A673 (cell line): ENCODE measurements at regions not wholly inside any gene's neighbourhood (a gene's known extent, or its start where the extent isn't known, plus 50 kb on each side); places are given as distances from the start of the nearest gene placed in this dataset.

ENCODE experiments used
- EZH2 ChIP-seq: fragments of 200-600 bp; sonication (generic); IDR thresholded peaks from 2 replicates; pipeline ENCODE4 v1.6.1; 2017; ENCODE audit warnings: borderline replicate concordance, low read depth, mild to moderate bottlenecking, mixed read lengths, antibody characterized with exemption, low read length; ENCODE audit not compliant: poor library complexity, severe bottlenecking
- TF ChIP-seq, protein P1 (sequence below): fragments of 300-800, 200-600 bp; sonication (generic); conservative IDR thresholded peaks from 2 replicates; pipeline ENCODE4 v1.5.1; 2017; ENCODE audit warnings: low read depth, mild to moderate bottlenecking, antibody characterized with exemption, low read length, moderate library complexity, mixed read lengths

DNA sequence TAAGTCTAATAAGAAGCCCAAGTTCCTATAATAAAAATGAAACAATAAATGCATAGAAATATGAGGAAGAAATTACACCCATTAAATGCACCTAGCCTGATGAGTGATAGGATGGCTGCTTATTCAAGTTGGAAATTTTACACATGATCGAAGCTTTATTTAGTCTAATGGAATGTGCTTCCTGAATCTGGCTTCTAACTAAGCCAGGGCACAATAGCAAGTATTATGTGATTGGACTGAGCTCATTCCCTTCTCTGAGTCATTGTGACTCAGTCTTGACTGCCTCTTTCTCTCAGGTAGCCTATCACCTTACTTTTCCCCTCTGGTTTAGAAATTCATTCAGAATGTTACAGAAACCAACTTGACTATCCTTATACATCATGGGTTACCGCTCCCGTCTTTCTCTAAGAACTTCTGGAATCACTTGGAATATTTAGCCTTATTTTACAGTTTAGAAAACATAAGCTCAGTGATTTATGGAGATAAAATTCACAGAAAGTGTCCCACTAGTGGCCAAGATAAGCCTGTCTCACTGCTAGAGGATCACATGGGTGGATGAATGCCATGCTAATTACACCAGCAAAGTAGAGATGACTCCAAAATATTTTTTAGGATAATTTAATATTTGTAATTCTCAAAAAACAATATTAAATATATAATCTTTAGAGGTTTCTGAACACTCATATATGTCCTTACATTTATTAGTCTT, 505.3 kb upstream of the JAG1 start:
- TF ChIP-seq, protein P1, sequence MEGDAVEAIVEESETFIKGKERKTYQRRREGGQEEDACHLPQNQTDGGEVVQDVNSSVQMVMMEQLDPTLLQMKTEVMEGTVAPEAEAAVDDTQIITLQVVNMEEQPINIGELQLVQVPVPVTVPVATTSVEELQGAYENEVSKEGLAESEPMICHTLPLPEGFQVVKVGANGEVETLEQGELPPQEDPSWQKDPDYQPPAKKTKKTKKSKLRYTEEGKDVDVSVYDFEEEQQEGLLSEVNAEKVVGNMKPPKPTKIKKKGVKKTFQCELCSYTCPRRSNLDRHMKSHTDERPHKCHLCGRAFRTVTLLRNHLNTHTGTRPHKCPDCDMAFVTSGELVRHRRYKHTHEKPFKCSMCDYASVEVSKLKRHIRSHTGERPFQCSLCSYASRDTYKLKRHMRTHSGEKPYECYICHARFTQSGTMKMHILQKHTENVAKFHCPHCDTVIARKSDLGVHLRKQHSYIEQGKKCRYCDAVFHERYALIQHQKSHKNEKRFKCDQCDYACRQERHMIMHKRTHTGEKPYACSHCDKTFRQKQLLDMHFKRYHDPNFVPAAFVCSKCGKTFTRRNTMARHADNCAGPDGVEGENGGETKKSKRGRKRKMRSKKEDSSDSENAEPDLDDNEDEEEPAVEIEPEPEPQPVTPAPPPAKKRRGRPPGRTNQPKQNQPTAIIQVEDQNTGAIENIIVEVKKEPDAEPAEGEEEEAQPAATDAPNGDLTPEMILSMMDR, result no peak
- no peak for TF ChIP-seq EZH2
